Activated CD8-positive, alpha-beta memory T cell treated with anti-CD3 and anti-CD28 coated beads, Interleukin-2, amount 10 ng/mL, durations not matched to agents 7 days and 5 days (primary cell): ENCODE measurements at regions not wholly inside any gene's neighbourhood (a gene's known extent, or its start where the extent isn't known, plus 50 kb on each side); places are given as distances from the start of the nearest gene placed in this dataset.

Source experiments
- ATAC-seq: fragments of 150-1000 bp; cut with Tn5 transposase; one replicate; pipeline ENCODE4 v1.10.0; 2021; ENCODE audit warnings: moderate library complexity
- CTCF ChIA-PET: fragments of 350-600 bp; sonication (Branson Sonifier 250); formaldehyde crosslinking; loops from one replicate; lab custom pipeline; 2021; ENCODE audit warnings: antibody characterized with exemption; lab: Charles Lee
- DNase-seq: peaks from one replicate; pipeline ENCODE4 v3.0.0-alpha.2; 2020
- H3K27ac Mint-ChIP-seq: one replicate; pipeline ENCODE4 v1.8.0; 2021; ENCODE audit warnings: mild to moderate bottlenecking, mixed read lengths
- H3K27me3 Mint-ChIP-seq: one replicate; pipeline ENCODE4 v1.8.0; 2021; ENCODE audit warnings: mixed read lengths
- H3K36me3 Mint-ChIP-seq: one replicate; pipeline ENCODE4 v1.8.0; 2021; ENCODE audit warnings: mild to moderate bottlenecking, mixed read lengths
- H3K4me1 Mint-ChIP-seq: one replicate; pipeline ENCODE4 v1.8.0; 2021; ENCODE audit warnings: mixed read lengths
- H3K4me3 Mint-ChIP-seq: one replicate; pipeline ENCODE4 v1.8.0; 2021; ENCODE audit warnings: mild to moderate bottlenecking, moderate library complexity, mixed read lengths
- H3K9me3 Mint-ChIP-seq: one replicate; pipeline ENCODE4 v1.8.0; 2022; ENCODE audit warnings: low read depth, mixed read lengths

DNA sequence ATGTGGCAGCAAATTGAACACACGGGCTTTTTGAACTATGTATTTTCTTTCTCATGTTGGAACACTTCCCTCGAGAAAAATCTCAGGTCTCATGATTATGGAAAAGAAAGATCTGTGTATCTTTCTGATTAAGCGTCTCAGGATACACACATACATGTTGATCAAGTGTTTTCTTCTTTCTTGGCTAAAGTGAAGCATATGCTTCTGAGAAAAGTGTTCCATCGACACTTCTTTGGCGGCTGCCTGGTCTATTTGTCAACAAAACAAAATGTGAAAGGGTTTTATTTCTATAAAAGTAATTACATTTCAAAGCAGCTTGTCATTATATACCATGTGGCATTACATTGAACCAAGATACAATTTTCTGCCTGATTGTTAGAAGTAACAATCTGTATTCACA is 157.5 kb downstream of the DLEU7 start:
- H3K4me1 Mint-ChIP-seq: peaks cover 25% of the 10 kb centered on the region
- DNase-seq: no peak
- H3K27ac Mint-ChIP-seq: no peak overlapping the region
- CTCF ChIA-PET: interaction anchor here (0.9 to 1.6 kb wide), 3 partner anchors 24 to 709 kb away, joined by 3 to 4 read pairs (median 4); no protein-coding TSS in a partner anchor
- no peaks in the 10 kb centered on the region for H3K9me3 Mint-ChIP-seq
- ATAC-seq: no peak
- no peaks in the 10 kb centered on the region for H3K36me3 Mint-ChIP-seq
- H3K4me3 Mint-ChIP-seq: no peak overlapping the region
- H3K27me3 Mint-ChIP-seq: peaks cover 4% of the 10 kb centered on the region

DNA sequence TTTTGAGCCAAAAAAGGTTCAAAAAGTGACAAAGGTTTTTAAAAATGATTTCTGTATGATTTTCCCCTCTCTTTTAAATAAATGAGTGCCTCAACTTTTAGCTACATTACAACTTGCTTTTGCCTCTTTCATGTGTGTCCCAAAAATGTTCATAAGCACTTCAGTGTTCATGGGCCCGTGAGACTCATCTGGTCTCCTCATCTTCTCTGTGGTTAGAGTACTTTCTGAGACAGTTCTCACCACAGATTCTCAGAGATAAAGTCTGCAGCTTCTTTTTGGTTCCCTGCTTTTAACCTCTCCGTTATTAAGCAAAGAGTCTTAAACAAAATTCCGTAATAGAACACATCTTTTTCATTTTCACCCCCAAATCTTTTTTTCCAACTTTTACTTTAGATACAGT is 156.9 kb downstream of the DLEU7 start:
- DNase-seq (peak; percentile 42), ATAC-seq (peak; percentile 78)
- CTCF ChIA-PET: interaction anchor here (0.9 to 1.6 kb wide), 2 partner anchors 226 to 710 kb away, joined by 4 read pairs; no protein-coding TSS in a partner anchor
- H3K27ac Mint-ChIP-seq: no peak overlapping the region
- H3K27me3 Mint-ChIP-seq: peaks cover 4% of the 10 kb centered on the region
- H3K9me3 Mint-ChIP-seq: no peaks in the 10 kb centered on the region
- peaks cover 25% of the 10 kb centered on the region for H3K4me1 Mint-ChIP-seq
- no peaks in the 10 kb centered on the region for H3K36me3 Mint-ChIP-seq
- H3K4me3 Mint-ChIP-seq: no peak overlapping the region

DNA sequence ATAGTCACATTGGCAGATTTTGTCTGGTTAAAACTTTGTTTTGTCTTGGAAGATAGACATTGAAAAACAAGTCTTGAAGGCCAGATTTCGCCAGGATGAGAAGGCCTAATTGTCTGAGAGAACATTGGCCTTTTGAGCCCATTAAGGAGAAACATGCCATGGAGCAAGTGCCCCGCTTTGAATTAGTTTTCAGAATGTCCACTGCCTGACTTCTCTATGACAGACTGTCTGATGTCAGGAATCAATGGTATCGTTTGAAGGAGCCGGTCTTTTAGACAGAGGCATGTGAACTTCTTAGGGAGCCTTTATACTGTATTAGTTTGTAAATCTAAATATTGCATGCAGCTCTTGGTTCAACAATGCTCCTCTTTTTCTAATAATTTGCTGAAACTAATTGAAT is 155.9 kb downstream of the DLEU7 start:
- no peak for ATAC-seq
- no peak overlapping the region for H3K27ac Mint-ChIP-seq
- CTCF ChIA-PET: no interaction called here

GRCh38 chr13:50690006-50690405 is 153.5 kb downstream of the DLEU7 start:
- CTCF ChIA-PET: interaction anchor here (0.6 kb wide), 1 partner anchor 100 kb away, joined by 3 read pairs; no protein-coding TSS in a partner anchor
- Mint-ChIP-seq H3K27ac (no peak overlapping the region), H3K4me1 (peaks cover 14% of the 10 kb centered on the region), H3K9me3 (no peaks in the 10 kb centered on the region), H3K4me3 (no peak overlapping the region), H3K27me3 (peaks cover 2% of the 10 kb centered on the region), H3K36me3 (no peaks in the 10 kb centered on the region)
- no peak for ATAC-seq
- DNase-seq: no peak

More for the DNA sequence above, 155.9 kb downstream of the DLEU7 start:
- Mint-ChIP-seq H3K9me3 (no peaks in the 10 kb centered on the region), H3K4me3 (no peak overlapping the region), H3K27me3 (peaks cover 4% of the 10 kb centered on the region), H3K36me3 (no peaks in the 10 kb centered on the region), H3K4me1 (peaks cover 25% of the 10 kb centered on the region)
- DNase-seq: no peak

DNA sequence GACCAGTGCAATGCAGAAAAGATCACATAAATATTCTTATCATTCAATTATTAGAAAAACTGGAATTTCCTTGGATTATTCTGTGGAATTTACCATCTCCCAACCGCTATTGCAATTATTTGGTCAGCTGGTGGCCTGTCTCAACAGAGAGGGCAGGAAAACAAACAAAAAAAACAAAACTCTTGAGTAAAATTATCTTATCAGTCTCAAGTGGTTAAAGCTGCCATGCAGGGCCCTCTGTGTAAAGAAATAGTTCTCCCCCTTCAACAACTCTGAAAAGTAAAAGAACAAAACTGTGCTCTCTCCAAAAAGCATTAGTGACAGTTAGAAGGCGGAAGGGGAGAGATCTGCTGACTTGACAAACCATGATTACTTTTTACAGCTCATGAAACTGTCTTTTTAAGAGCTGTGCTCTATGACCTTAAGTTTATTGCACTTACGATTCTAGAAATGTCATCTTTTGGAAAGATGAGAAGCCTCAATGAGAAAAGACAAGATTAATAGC is 152.3 kb downstream of the DLEU7 start:
- H3K9me3 Mint-ChIP-seq: no peaks in the 10 kb centered on the region
- DNase-seq: no peak
- no peaks in the 10 kb centered on the region for H3K27me3 Mint-ChIP-seq
- CTCF ChIA-PET: no interaction called here
- no peak overlapping the region for H3K4me3 Mint-ChIP-seq
- H3K36me3 Mint-ChIP-seq: no peaks in the 10 kb centered on the region
- ATAC-seq: no peak
- peaks cover 10% of the 10 kb centered on the region for H3K4me1 Mint-ChIP-seq
- no peak overlapping the region for H3K27ac Mint-ChIP-seq

GRCh38 chr13:50691681-50692263 is 151.7 kb downstream of the DLEU7 start:
- H3K36me3 Mint-ChIP-seq: no peaks in the 10 kb centered on the region
- no peak overlapping the region for H3K4me3 Mint-ChIP-seq
- H3K4me1 Mint-ChIP-seq: peaks cover 4% of the 10 kb centered on the region
- no peak for DNase-seq
- CTCF ChIA-PET: no interaction called here
- H3K27ac Mint-ChIP-seq: no peak overlapping the region
- no peaks in the 10 kb centered on the region for H3K9me3 Mint-ChIP-seq
- peaks cover under 1% of the 10 kb centered on the region for H3K27me3 Mint-ChIP-seq
- no peak for ATAC-seq

GRCh38 chr13:50692396-50692915 is 151.0 kb downstream of the DLEU7 start:
- CTCF ChIA-PET: no interaction called here

GRCh38 chr13:50693727-50694126 is 149.8 kb downstream of the DLEU7 start:
- no peaks in the 10 kb centered on the region for H3K9me3 Mint-ChIP-seq
- CTCF ChIA-PET: no interaction called here
- no peaks in the 10 kb centered on the region for H3K4me1 Mint-ChIP-seq
- no peaks in the 10 kb centered on the region for H3K36me3 Mint-ChIP-seq
- H3K27me3 Mint-ChIP-seq: peaks cover 5% of the 10 kb centered on the region
- DNase-seq (no peak), ATAC-seq (no peak)
- no peak overlapping the region for H3K4me3 Mint-ChIP-seq
- no peak overlapping the region for H3K27ac Mint-ChIP-seq

More at GRCh38 chr13:50692396-50692915, 151.0 kb downstream of the DLEU7 start:
- no peak overlapping the region for H3K27ac Mint-ChIP-seq
- H3K36me3 Mint-ChIP-seq: no peaks in the 10 kb centered on the region
- DNase-seq (no peak), ATAC-seq (no peak)
- no peaks in the 10 kb centered on the region for H3K4me1 Mint-ChIP-seq
- no peak overlapping the region for H3K4me3 Mint-ChIP-seq
- peaks cover 4% of the 10 kb centered on the region for H3K27me3 Mint-ChIP-seq
- no peaks in the 10 kb centered on the region for H3K9me3 Mint-ChIP-seq

- H3K9me3 Mint-ChIP-seq: no peaks in the 10 kb centered on the region
- H3K4me3 Mint-ChIP-seq: no peak overlapping the region
- H3K4me1 Mint-ChIP-seq: no peaks in the 10 kb centered on the region
- ATAC-seq (no peak), DNase-seq (no peak)
- peaks cover 5% of the 10 kb centered on the region for H3K27me3 Mint-ChIP-seq
- no peaks in the 10 kb centered on the region for H3K36me3 Mint-ChIP-seq
- H3K27ac Mint-ChIP-seq: no peak overlapping the region
- CTCF ChIA-PET: no interaction called here
Observed at GRCh38 chr13:50697746-50698539, 145.5 kb downstream of the DLEU7 start.

- no peaks in the 10 kb centered on the region for H3K36me3 Mint-ChIP-seq
- H3K4me3 Mint-ChIP-seq: no peak overlapping the region
- peaks cover 5% of the 10 kb centered on the region for H3K27me3 Mint-ChIP-seq
- no peaks in the 10 kb centered on the region for H3K9me3 Mint-ChIP-seq
- no peaks in the 10 kb centered on the region for H3K4me1 Mint-ChIP-seq
- no peak for DNase-seq
- CTCF ChIA-PET: no interaction called here
- no peak for ATAC-seq
- H3K27ac Mint-ChIP-seq: no peak overlapping the region
Observed at GRCh38 chr13:50699874-50700663, 143.4 kb downstream of the DLEU7 start.

DNA sequence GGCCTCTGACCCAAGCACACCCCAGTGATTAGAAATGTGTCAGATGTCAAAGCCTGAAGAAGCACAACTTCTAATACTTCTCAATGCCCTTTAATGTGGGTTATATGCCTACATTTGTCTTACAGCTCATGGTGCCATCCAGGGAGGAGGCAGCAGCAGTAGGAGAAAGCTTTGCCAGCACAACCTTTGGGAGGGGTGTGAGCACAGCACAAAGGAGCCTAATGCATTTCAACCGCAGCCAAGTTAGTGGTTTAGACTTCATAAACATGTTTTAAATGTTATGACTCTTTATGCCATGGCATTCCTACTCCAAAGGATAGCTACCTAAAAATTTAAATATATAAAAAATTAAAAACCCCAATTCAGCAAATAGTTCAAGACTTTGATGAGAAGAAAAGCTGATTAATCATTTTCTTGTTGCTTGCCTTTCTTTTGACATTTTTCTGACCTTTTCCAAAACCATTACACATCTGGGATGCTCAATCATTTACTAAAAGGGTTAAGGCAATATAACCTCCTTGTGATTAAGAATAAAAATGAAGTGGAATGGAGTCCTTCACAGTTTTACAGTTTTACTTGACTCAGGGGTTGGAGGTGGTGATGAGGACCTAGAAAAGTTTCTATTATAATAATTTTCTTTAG is 142.7 kb downstream of the DLEU7 start:
- DNase-seq (no peak), ATAC-seq (no peak)
- Mint-ChIP-seq H3K4me3 (no peak overlapping the region), H3K27me3 (peaks cover 5% of the 10 kb centered on the region), H3K27ac (no peak overlapping the region), H3K36me3 (no peaks in the 10 kb centered on the region), H3K4me1 (no peaks in the 10 kb centered on the region), H3K9me3 (no peaks in the 10 kb centered on the region)
- CTCF ChIA-PET: interaction anchor here (0.8 kb wide), 1 partner anchor 13 kb away, joined by 3 read pairs; no protein-coding TSS in a partner anchor

DNA sequence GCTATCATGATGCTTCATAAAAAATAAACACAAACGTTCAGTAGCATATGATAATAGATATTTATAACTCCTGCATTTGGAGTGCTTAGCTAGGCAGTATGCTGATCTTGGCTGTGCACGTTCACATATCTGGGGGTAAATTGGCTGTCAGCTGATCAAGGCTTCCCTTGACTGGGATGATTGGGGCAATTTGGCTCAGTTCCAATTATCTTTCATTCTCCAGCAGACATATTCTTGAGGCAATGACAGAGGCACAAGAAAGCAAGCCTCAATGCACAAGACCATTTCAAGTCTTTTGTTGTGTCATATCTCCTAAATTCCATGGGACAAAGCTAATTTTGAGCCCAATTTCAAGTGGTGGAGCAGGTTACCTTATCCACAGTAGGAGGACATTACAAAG is 142.0 kb downstream of the DLEU7 start:
- H3K4me3 Mint-ChIP-seq: no peak overlapping the region
- peaks cover 5% of the 10 kb centered on the region for H3K27me3 Mint-ChIP-seq
- ATAC-seq (no peak), DNase-seq (no peak)
- no peaks in the 10 kb centered on the region for H3K4me1 Mint-ChIP-seq
- CTCF ChIA-PET: no interaction called here
- no peaks in the 10 kb centered on the region for H3K36me3 Mint-ChIP-seq
- H3K27ac Mint-ChIP-seq: no peak overlapping the region
- no peaks in the 10 kb centered on the region for H3K9me3 Mint-ChIP-seq

DNA sequence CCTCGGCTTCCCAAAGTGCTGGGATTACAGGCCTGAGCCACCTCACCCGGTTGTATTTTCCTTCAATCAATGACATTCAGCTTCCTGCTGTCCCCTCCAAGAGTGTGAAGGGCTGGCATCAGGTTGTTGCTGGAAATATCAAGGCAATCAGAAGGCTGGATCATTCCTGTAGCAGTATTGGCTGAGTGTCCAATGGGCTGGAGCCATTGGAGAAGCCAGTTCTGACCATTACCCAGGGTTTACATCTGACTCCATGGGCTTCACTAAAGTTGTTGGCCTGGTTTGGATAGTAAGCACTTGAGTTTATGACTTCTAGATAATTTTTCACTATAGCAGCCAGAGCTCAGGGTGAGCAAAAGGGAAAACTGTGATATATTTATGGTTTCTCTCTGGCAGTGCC is 137.0 kb downstream of the DLEU7 start:
- DNase-seq (no peak), ATAC-seq (no peak)
- Mint-ChIP-seq H3K27ac (no peak overlapping the region), H3K9me3 (no peaks in the 10 kb centered on the region), H3K4me1 (no peaks in the 10 kb centered on the region), H3K4me3 (no peak overlapping the region), H3K36me3 (no peaks in the 10 kb centered on the region), H3K27me3 (peaks cover 2% of the 10 kb centered on the region)
- CTCF ChIA-PET: no interaction called here
